Osteoblast (primary cell): ENCODE measurements at regions not wholly inside any gene's neighbourhood (a gene's known extent, or its start where the extent isn't known, plus 50 kb on each side); places are given as distances from the start of the nearest gene placed in this dataset.
"Not testable (repeated sequence)": the region's sequence is repeated elsewhere in the genome, so short reads cannot be mapped to it uniquely, and the experiment has no call there.

Experiments
- DNase-seq: peaks from one replicate; pipeline ENCODE4 v3.0.0; 2011; ENCODE audit warnings: low spot score, mixed read lengths; ENCODE audit not compliant: insufficient read length; ENCODE audit errors: missing footprints
- H2AFZ ChIP-seq: 2 replicates; pipeline ENCODE4 v1.6.0; 2011; ENCODE audit warnings: mild to moderate bottlenecking, low read length
- H3K27ac ChIP-seq: 2 replicates; pipeline ENCODE4 v1.5.1; 2011; ENCODE audit warnings: mild to moderate bottlenecking, low read depth, low read length, moderate library complexity
- H3K27me3 ChIP-seq: 2 replicates; pipeline ENCODE4 v1.6.0; 2012; ENCODE audit warnings: mild to moderate bottlenecking, control low read depth, inconsistent platforms, low read length, moderate library complexity; ENCODE audit not compliant: insufficient read depth
- H3K36me3 ChIP-seq: 2 replicates; pipeline ENCODE4 v1.5.1; 2011; ENCODE audit warnings: mild to moderate bottlenecking, low read length, control low read depth, moderate library complexity; ENCODE audit not compliant: insufficient read depth
- H3K4me1 ChIP-seq: 2 replicates; pipeline ENCODE4 v1.5.1; 2011; ENCODE audit warnings: mild to moderate bottlenecking, low read length, control low read depth, moderate library complexity; ENCODE audit not compliant: insufficient read depth
- H3K4me2 ChIP-seq: 2 replicates; pipeline ENCODE4 v1.6.0; 2011; ENCODE audit warnings: mild to moderate bottlenecking, low read length; ENCODE audit not compliant: insufficient read depth
- H3K4me3 ChIP-seq: fragments of 200-600 bp; sonication (generic); 3 replicates; pipeline ENCODE4 v1.5.1; 2012; ENCODE audit warnings: mild to moderate bottlenecking, low read length, inconsistent platforms; ENCODE audit not compliant: insufficient read depth
- H3K79me2 ChIP-seq: 2 replicates; pipeline ENCODE4 v1.6.0; 2012; ENCODE audit warnings: mild to moderate bottlenecking, low read length, control low read depth, inconsistent platforms; ENCODE audit not compliant: insufficient read depth
- H3K9me3 ChIP-seq: 2 replicates; pipeline ENCODE4 v1.5.1; 2011; ENCODE audit warnings: low read depth, low read length, control low read depth
- H4K20me1 ChIP-seq: 2 replicates; pipeline ENCODE4 v1.6.0; 2012; ENCODE audit warnings: mild to moderate bottlenecking, low read length, control low read depth; ENCODE audit not compliant: insufficient read depth
- TF ChIP-seq, protein P1 (sequence below): IDR thresholded peaks from 2 replicates; pipeline ENCODE4 v1.5.1; 2011; ENCODE audit warnings: mild to moderate bottlenecking, low read depth, low read length, moderate library complexity; ENCODE audit errors: extremely low read depth

DNA sequence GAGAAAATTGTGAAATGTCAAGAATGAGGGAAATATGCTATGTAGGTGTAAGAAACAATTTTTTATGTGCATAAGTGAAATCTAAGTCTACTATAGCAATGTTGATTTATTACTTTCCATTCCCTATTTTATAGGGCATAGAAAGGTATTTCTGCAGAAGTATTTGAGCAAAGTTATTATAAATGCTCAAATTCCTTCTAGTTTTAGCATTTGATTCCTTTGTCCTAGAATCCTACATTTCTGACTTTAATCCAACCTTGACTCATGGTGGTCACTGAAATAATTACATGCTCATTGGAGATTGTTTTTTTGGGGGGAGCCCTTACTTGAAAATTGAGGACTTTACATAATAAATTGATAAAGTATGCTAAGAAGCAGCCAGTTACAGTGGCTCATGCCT lies 716.6 kb upstream of the LUZP2 start:
- Histone ChIP-seq H4K20me1 (no peaks in the 10 kb centered on the region), H3K79me2 (no peaks in the 10 kb centered on the region), H3K27me3 (no peaks in the 10 kb centered on the region), H3K4me3 (no peak overlapping the region), H3K36me3 (no peaks in the 10 kb centered on the region), H3K9me3 (no peaks in the 10 kb centered on the region), H3K4me2 (no peak overlapping the region), H2AFZ (no peak overlapping the region), H3K4me1 (no peaks in the 10 kb centered on the region), H3K27ac (no peak overlapping the region)
- no peak for DNase-seq
- TF ChIP-seq, protein P1, sequence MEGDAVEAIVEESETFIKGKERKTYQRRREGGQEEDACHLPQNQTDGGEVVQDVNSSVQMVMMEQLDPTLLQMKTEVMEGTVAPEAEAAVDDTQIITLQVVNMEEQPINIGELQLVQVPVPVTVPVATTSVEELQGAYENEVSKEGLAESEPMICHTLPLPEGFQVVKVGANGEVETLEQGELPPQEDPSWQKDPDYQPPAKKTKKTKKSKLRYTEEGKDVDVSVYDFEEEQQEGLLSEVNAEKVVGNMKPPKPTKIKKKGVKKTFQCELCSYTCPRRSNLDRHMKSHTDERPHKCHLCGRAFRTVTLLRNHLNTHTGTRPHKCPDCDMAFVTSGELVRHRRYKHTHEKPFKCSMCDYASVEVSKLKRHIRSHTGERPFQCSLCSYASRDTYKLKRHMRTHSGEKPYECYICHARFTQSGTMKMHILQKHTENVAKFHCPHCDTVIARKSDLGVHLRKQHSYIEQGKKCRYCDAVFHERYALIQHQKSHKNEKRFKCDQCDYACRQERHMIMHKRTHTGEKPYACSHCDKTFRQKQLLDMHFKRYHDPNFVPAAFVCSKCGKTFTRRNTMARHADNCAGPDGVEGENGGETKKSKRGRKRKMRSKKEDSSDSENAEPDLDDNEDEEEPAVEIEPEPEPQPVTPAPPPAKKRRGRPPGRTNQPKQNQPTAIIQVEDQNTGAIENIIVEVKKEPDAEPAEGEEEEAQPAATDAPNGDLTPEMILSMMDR, result no peak

DNA sequence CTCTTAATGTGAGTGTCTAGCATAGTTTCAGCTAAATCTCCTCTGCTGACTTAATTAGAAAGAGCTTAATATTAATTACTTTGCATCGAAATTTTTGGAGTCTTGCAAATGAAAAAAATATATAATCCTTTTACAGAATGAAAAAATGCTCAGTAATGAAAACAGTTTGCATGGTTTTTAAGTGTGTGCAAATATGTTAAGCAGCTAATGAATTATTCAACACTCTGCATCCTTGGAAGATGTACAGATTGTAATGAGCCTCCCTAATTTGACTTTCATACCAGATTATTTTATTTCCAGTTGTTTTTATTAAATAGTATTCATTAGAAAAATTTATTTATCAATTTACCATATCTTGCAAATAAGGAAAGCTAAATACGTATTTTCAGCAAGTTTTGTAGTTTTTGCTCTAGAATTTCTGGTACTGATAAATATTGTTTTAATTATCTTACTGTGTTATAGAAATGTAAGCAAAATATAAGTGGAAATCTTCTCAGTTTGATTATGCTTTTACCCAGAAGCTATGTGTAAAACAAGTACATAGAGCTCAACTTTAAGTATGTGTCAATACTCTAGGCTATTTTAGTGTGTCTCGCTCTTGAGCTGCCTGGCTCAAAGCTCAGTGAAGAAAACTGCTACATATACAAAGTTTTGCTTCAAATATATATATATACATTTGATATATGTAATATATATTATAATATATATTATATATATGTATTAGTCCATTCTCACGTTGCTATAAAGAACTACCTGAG lies 714.9 kb upstream of the LUZP2 start:
- TF ChIP-seq, protein P1, result no peak
- H3K9me3 ChIP-seq, result no peaks in the 10 kb centered on the region
- H4K20me1 ChIP-seq, result no peaks in the 10 kb centered on the region
- H3K4me2 ChIP-seq, result no peak overlapping the region
- H2AFZ ChIP-seq, result no peak overlapping the region
- no peaks in the 10 kb centered on the region for H3K4me1 ChIP-seq
- no peaks in the 10 kb centered on the region for H3K27me3 ChIP-seq
- no peak overlapping the region for H3K4me3 ChIP-seq
- no peaks in the 10 kb centered on the region for H3K36me3 ChIP-seq
- no peak for DNase-seq
- H3K27ac ChIP-seq, result no peak overlapping the region
- H3K79me2 ChIP-seq, result no peaks in the 10 kb centered on the region

DNA sequence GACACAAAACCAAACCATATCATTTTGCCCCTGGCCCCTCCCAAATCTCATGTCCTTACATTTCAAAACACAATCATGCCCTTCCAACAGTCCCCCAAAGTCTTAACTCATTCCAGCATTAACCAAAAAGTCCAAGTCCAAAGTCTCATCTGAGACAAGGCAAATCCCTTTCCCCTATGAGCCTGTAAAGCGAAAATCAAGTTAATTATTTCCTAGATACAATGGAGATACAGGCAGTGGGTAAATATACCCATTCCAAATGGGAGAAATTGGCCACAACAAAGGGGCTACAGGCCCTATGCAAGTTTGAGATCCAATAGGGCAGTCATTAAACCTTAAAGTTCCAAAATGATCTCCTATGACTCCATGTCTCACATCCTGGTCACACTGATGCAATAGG lies 709.9 kb upstream of the LUZP2 start:
- H3K4me1 ChIP-seq, H3K27me3 ChIP-seq, H3K27ac ChIP-seq, H2AFZ ChIP-seq, H4K20me1 ChIP-seq, DNase-seq, H3K4me3 ChIP-seq, H3K79me2 ChIP-seq, H3K36me3 ChIP-seq, H3K9me3 ChIP-seq, H3K4me2 ChIP-seq: not testable (repeated sequence)

DNA sequence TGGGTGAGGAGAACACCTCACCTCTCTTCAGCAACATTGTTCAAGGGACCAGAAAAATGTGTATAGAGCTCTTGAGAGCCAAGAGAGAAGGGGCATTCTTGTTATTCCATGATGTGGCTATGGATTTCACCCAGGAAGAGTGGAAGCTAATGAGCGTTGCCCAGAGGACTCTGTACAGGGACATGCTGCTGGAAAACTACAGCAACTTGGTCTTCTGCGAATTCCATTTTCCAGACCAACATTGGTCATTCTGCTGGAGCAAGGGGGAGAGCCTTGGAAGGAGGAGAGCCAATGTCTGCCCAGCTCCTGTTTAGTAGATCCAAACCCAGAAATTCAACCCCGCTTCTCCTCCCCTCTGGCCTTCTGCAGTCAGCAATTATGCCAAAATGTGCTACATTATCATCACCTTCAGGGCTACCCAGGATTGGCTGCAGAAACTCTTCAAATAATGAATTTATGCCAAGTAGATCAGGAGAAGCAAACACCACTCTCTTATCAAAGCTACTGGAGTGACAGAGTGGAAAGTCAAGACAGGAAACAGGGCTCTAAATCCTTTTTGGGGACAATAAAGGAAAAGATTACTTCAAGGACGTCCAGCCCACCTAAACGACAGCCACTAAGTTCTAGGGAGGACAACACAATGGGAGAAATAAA lies 707.5 kb upstream of the LUZP2 start:
- TF ChIP-seq, protein P1, result no peak
- DNase-seq, result no peak
- H2AFZ ChIP-seq, result peak overlapping the region; percentile 69

More for the DNA sequence above, 707.5 kb upstream of the LUZP2 start:
- no peaks in the 10 kb centered on the region for H3K36me3 ChIP-seq
- peak overlapping the region; percentile 39 for H3K27ac ChIP-seq
- H3K27me3 ChIP-seq, result no peaks in the 10 kb centered on the region
- no peak overlapping the region for H3K4me3 ChIP-seq
- no peaks in the 10 kb centered on the region for H3K9me3 ChIP-seq
- H4K20me1 ChIP-seq, result no peaks in the 10 kb centered on the region
- H3K79me2 ChIP-seq, result no peaks in the 10 kb centered on the region
- peak overlapping the region; percentile 28 for H3K4me2 ChIP-seq
- H3K4me1 ChIP-seq, result no peaks in the 10 kb centered on the region
